CD4-positive, alpha-beta T cell (primary cell): ENCODE measurements at regions not wholly inside any gene's neighbourhood (a gene's known extent, or its start where the extent isn't known, plus 50 kb on each side); places are given as distances from the start of the nearest gene placed in this dataset.

Experiments used
- ATAC-seq: fragments of 200-7000 bp; cut with Tn5 transposase; one replicate; pipeline ENCODE4 v1.10.0; 2022; ENCODE audit warnings: mild to moderate bottlenecking; ENCODE audit not compliant: poor library complexity
- CTCF ChIA-PET: fragments of 350-600 bp; sonication (Branson Sonifier 250); formaldehyde crosslinking; loops from one replicate; lab custom pipeline; 2021; ENCODE audit warnings: antibody characterized with exemption, inconsistent platforms; lab: Charles Lee
- POLR2A ChIA-PET: fragments of 350-600 bp; sonication (Branson Sonifier 250); formaldehyde crosslinking; loops from one replicate; lab custom pipeline; 2021; ENCODE audit warnings: antibody characterized with exemption, inconsistent platforms; lab: Charles Lee
- DNase-seq, 14 experiments: peaks; one replicate each; pipeline ENCODE4 v3.0.0-alpha.2; 2013 to 2020; ENCODE audit warnings: mixed read lengths in 2 of 14
- H3K27ac ChIP-seq, 2 donors: one replicate each; pipeline versions ENCODE4 v1.5.1 to v1.7.0; 2013; ENCODE audit warnings: low read length in 2 of 2, low read depth in 1 of 2, mild to moderate bottlenecking in 1 of 2
- H3K27me3 ChIP-seq, 2 experiments: 1 replicate in 1 of 2; 2 replicates in 1 of 2; pipeline versions ENCODE4 v1.6.1 to v1.7.0; 2013; ENCODE audit warnings: low read length in 2 of 2, control low read depth in 1 of 2, mild to moderate bottlenecking in 1 of 2, moderate library complexity in 1 of 2; ENCODE audit not compliant: insufficient read depth in 2 of 2, control insufficient read depth in 1 of 2
- H3K36me3 ChIP-seq: one replicate; pipeline ENCODE4 v1.6.1; 2013; ENCODE audit warnings: low read length, control low read depth; ENCODE audit not compliant: insufficient read depth
- H3K4me1 ChIP-seq: one replicate; pipeline ENCODE4 v1.6.1; 2013; ENCODE audit warnings: low read length, control low read depth; ENCODE audit not compliant: insufficient read depth
- H3K4me3 ChIP-seq: one replicate; pipeline ENCODE4 v1.5.1; 2013; ENCODE audit warnings: mild to moderate bottlenecking, low read length, moderate library complexity
- H3K9me3 ChIP-seq, 2 experiments: 1 replicate in 1 of 2; 2 replicates in 1 of 2; pipeline versions ENCODE4 v1.6.1 to v1.7.0; 2013; ENCODE audit warnings: low read length in 2 of 2, mild to moderate bottlenecking in 2 of 2, control low read depth in 1 of 2, moderate library complexity in 1 of 2; ENCODE audit not compliant: control insufficient read depth in 1 of 2, insufficient read depth in 1 of 2
- H3K27ac Mint-ChIP-seq: one replicate; pipeline ENCODE4 v1.8.0; 2020; ENCODE audit warnings: mixed read lengths
- H3K27me3 Mint-ChIP-seq: one replicate; pipeline ENCODE4 v1.8.0; 2021; ENCODE audit warnings: mixed read lengths
- H3K36me3 Mint-ChIP-seq: one replicate; pipeline ENCODE4 v1.8.0; 2021; ENCODE audit warnings: low read depth, mixed read lengths
- H3K4me1 Mint-ChIP-seq: one replicate; pipeline ENCODE4 v1.8.0; 2021; ENCODE audit warnings: low read depth, mixed read lengths
- H3K4me3 Mint-ChIP-seq: one replicate; pipeline ENCODE4 v1.8.0; 2020; ENCODE audit warnings: mild to moderate bottlenecking, mixed read lengths
- H3K9me3 Mint-ChIP-seq: one replicate; pipeline ENCODE4 v1.8.0; 2020; ENCODE audit warnings: mixed read lengths
- CTCF ChIP-seq: fragments of 200-600 bp; IDR thresholded peaks from one replicate; pipeline ENCODE4 v1.8.0; 2022; ENCODE audit warnings: antibody characterized with exemption, mild to moderate bottlenecking
- intact Hi-C, 2 experiments: fragments of 100-400 bp; cut with DNase I in 1 of 2; cut with micrococcal nuclease in 1 of 2; formaldehyde crosslinking; loops; one replicate each; pipeline versions ENCODE4 v1.15.1 to v1.9.0; 2023 to 2025; cut with DNase I, micrococcal nuclease

GRCh38 chr9:82651474-82651873 lies 411.5 kb downstream of the RASEF start:
- Mint-ChIP-seq H3K4me1 (no peaks in the 10 kb centered on the region), H3K27me3 (no peaks in the 10 kb centered on the region), H3K9me3 (peaks cover 12% of the 10 kb centered on the region), H3K4me3 (no peak overlapping the region), H3K36me3 (no peaks in the 10 kb centered on the region), H3K27ac (no peak overlapping the region)
- intact Hi-C loops = no loop called here
- DNase-seq (no peak), ATAC-seq (no peak)
- no peak overlapping the region for H3K27ac ChIP-seq
- no peaks in the 10 kb centered on the region for H3K27me3 ChIP-seq
- POLR2A ChIA-PET = no interaction called here
- peaks cover 4 to 10% of the 10 kb centered on the region in 2 experiments for H3K9me3 ChIP-seq
- H3K4me3 ChIP-seq = no peak overlapping the region
- H3K4me1 ChIP-seq = no peaks in the 10 kb centered on the region
- no peak for TF ChIP-seq CTCF
- CTCF ChIA-PET = no interaction called here
- no peaks in the 10 kb centered on the region for H3K36me3 ChIP-seq

GRCh38 chr9:82665324-82665723 lies 397.6 kb downstream of the RASEF start:
- ATAC-seq = no peak
- H3K9me3 Mint-ChIP-seq = no peaks in the 10 kb centered on the region
- CTCF ChIA-PET = no interaction called here

GRCh38 chr9:82668689-82669199 lies 394.2 kb downstream of the RASEF start:
- Histone ChIP-seq H3K9me3 (no peaks in the 10 kb centered on the region), H3K4me3 (no peak overlapping the region), H3K36me3 (no peaks in the 10 kb centered on the region), H3K27ac (no peak overlapping the region), H3K27me3 (no peaks in the 10 kb centered on the region), H3K4me1 (no peaks in the 10 kb centered on the region)
- H3K9me3 Mint-ChIP-seq = no peaks in the 10 kb centered on the region
- intact Hi-C loops = loop anchor here in 1 of 2 experiments (1.0 kb wide), 1 partner anchor 12 kb away; no protein-coding TSS in a partner anchor
- H3K27me3 Mint-ChIP-seq = no peaks in the 10 kb centered on the region
- ChIA-PET POLR2A (no interaction called here), CTCF (no interaction called here)
- H3K4me3 Mint-ChIP-seq = no peak overlapping the region
- H3K4me1 Mint-ChIP-seq = no peaks in the 10 kb centered on the region
- ATAC-seq (no peak), DNase-seq (no peak)
- no peak for TF ChIP-seq CTCF
- no peaks in the 10 kb centered on the region for H3K36me3 Mint-ChIP-seq
- no peak overlapping the region for H3K27ac Mint-ChIP-seq

More at GRCh38 chr9:82665324-82665723, 397.6 kb downstream of the RASEF start:
- DNase-seq = no peak
- H3K4me1 ChIP-seq = no peaks in the 10 kb centered on the region
- no peak overlapping the region for H3K27ac Mint-ChIP-seq
- no peak overlapping the region for H3K4me3 ChIP-seq
- H3K36me3 ChIP-seq = no peaks in the 10 kb centered on the region
- no peaks in the 10 kb centered on the region for H3K27me3 ChIP-seq
- H3K4me3 Mint-ChIP-seq = no peak overlapping the region
- no peaks in the 10 kb centered on the region for H3K36me3 Mint-ChIP-seq
- H3K9me3 ChIP-seq = no peaks in the 10 kb centered on the region
- no peak overlapping the region for H3K27ac ChIP-seq
- TF ChIP-seq CTCF = no peak
- intact Hi-C loops = no loop called here
- H3K27me3 Mint-ChIP-seq = no peaks in the 10 kb centered on the region
- POLR2A ChIA-PET = no interaction called here
- no peaks in the 10 kb centered on the region for H3K4me1 Mint-ChIP-seq
